HEK293 (cell line): ENCODE measurements at regions not wholly inside any gene's neighbourhood (a gene's known extent, or its start where the extent isn't known, plus 50 kb on each side); places are given as distances from the start of the nearest gene placed in this dataset.

Experiments
- CTCF ChIA-PET: fragments of 350-600 bp; formaldehyde crosslinking; extraction: SDS; loops from one replicate; lab custom pipeline; 2021; ENCODE audit warnings: antibody characterized with exemption; lab: Yijun Ruan, JAX
- POLR2A ChIA-PET: fragments of 300-600 bp; formaldehyde crosslinking; extraction: SDS; loops from one replicate; lab custom pipeline; 2020; ENCODE audit warnings: antibody characterized with exemption, inconsistent platforms; lab: Yijun Ruan, JAX
- H3K27ac ChIP-seq: fragments of 200-500 bp; sonication (Bioruptor generic); 2 replicates; pipeline ENCODE4 v1.5.1; 2014; ENCODE audit warnings: low read depth, low read length, control low read depth, inconsistent platforms; ENCODE audit errors: extremely low read depth
- H3K36me3 ChIP-seq, 2 experiments: fragments of 200-500 bp in 1 of 2; sonication (Bioruptor generic) in 1 of 2; 1 replicate in 1 of 2; 2 replicates in 1 of 2; pipeline ENCODE4 v1.5.1; 2014 to 2017; ENCODE audit warnings: inconsistent platforms in 2 of 2, low read length in 2 of 2; ENCODE audit not compliant: control insufficient read depth in 2 of 2, insufficient read depth in 1 of 2
- H3K4me1 ChIP-seq: fragments of 200-500 bp; sonication (Bioruptor generic); 2 replicates; pipeline ENCODE4 v1.5.1; 2014; ENCODE audit warnings: mild to moderate bottlenecking, low read length, inconsistent platforms; ENCODE audit not compliant: control insufficient read depth, insufficient read depth
- H3K4me3 ChIP-seq: 2 replicates; pipeline ENCODE4 v1.5.1; 2011; ENCODE audit warnings: low read depth, mild to moderate bottlenecking, control low read depth, low read length, moderate library complexity
- H3K9me3 ChIP-seq: fragments of 200-500 bp; sonication (Bioruptor generic); 2 replicates; pipeline ENCODE4 v1.5.1; 2014; ENCODE audit warnings: low read depth, low read length, inconsistent platforms; ENCODE audit not compliant: control insufficient read depth, insufficient read depth
- ATF2 ChIP-seq: fragments of 450-650 bp; formaldehyde crosslinking; IDR thresholded peaks from 2 replicates; pipeline ENCODE4 v1.5.1; 2016; ENCODE audit warnings: missing biosample characterization, missing genetic modification characterization, low read depth
- CTCF ChIP-seq: fragments of 450-650 bp; formaldehyde crosslinking; IDR thresholded peaks from 2 replicates; pipeline ENCODE4 v1.5.1; 2016; ENCODE audit warnings: missing biosample characterization, missing genetic modification characterization
- HOXD13 ChIP-seq: sonication (generic); formaldehyde crosslinking; IDR thresholded peaks from 2 replicates; pipeline ENCODE4 v1.8.0; 2022; ENCODE audit warnings: missing genetic modification reagents, borderline replicate concordance
- KLF10 ChIP-seq: fragments of 450-650 bp; IDR thresholded peaks from 2 replicates; pipeline ENCODE4 v1.5.1; 2018; ENCODE audit warnings: missing biosample characterization, mild to moderate bottlenecking, missing genetic modification characterization
- MYNN ChIP-seq: fragments of 450-650 bp; formaldehyde crosslinking; IDR thresholded peaks from 2 replicates; pipeline ENCODE4 v1.5.1; 2016; ENCODE audit warnings: missing biosample characterization, missing genetic modification characterization, borderline replicate concordance
- PATZ1 ChIP-seq: fragments of 450-650 bp; formaldehyde crosslinking; IDR thresholded peaks from 2 replicates; pipeline ENCODE4 v1.5.1; 2016; ENCODE audit warnings: missing biosample characterization, missing genetic modification characterization
- PRDM10 ChIP-seq: fragments of 450-650 bp; formaldehyde crosslinking; IDR thresholded peaks from 2 replicates; pipeline ENCODE4 v1.5.1; 2016; ENCODE audit warnings: missing biosample characterization, missing genetic modification characterization
- ZNF114 ChIP-seq: fragments of 450-650 bp; formaldehyde crosslinking; IDR thresholded peaks from 2 replicates; pipeline ENCODE4 v1.5.0; 2017; ENCODE audit warnings: missing biosample characterization, missing genetic modification characterization
- ZNF138 ChIP-seq: fragments of 450-650 bp; formaldehyde crosslinking; IDR thresholded peaks from 2 replicates; pipeline ENCODE4 v1.5.1; 2016; ENCODE audit warnings: missing biosample characterization, missing genetic modification characterization, borderline replicate concordance
- ZNF341 ChIP-seq: fragments of 450-650 bp; formaldehyde crosslinking; IDR thresholded peaks from 2 replicates; pipeline ENCODE4; 2016; ENCODE audit warnings: low read depth, missing biosample characterization, missing genetic modification characterization
- ZNF488 ChIP-seq: fragments of 450-650 bp; formaldehyde crosslinking; IDR thresholded peaks from 2 replicates; pipeline ENCODE4 v1.5.1; 2016; ENCODE audit warnings: missing biosample characterization, missing genetic modification characterization
- ZNF530 ChIP-seq: fragments of 450-650 bp; formaldehyde crosslinking; IDR thresholded peaks from 2 replicates; pipeline ENCODE4 v1.5.1; 2016; ENCODE audit warnings: low read depth, missing biosample characterization, missing genetic modification characterization
- ZNF555 ChIP-seq: fragments of 450-650 bp; formaldehyde crosslinking; conservative IDR thresholded peaks from 2 replicates; pipeline ENCODE4 v1.5.1; 2017; ENCODE audit warnings: missing biosample characterization, mild to moderate bottlenecking, missing genetic modification characterization, inconsistent platforms
- ZNF621 ChIP-seq: fragments of 450-650 bp; formaldehyde crosslinking; IDR thresholded peaks from 2 replicates; pipeline ENCODE4 v1.5.1; 2017; ENCODE audit warnings: missing biosample characterization, missing genetic modification characterization
- ZNF670 ChIP-seq: fragments of 450-650 bp; formaldehyde crosslinking; IDR thresholded peaks from 2 replicates; pipeline ENCODE4 v1.5.1; 2016; ENCODE audit warnings: missing biosample characterization, missing genetic modification characterization, low read depth
- ZNF768 ChIP-seq: fragments of 450-650 bp; formaldehyde crosslinking; IDR thresholded peaks from 2 replicates; pipeline ENCODE4 v1.5.1; 2018; ENCODE audit warnings: missing biosample characterization, mild to moderate bottlenecking, missing genetic modification characterization

GRCh38 chr4:28228561-28229491, 1368.2 kb downstream of the STIM2 start:
- CTCF ChIA-PET: no interaction called here
- Histone ChIP-seq H3K9me3 (no peaks in the 10 kb centered on the region), H3K36me3 (no peaks in the 10 kb centered on the region), H3K27ac (no peak overlapping the region), H3K4me3 (no peak overlapping the region), H3K4me1 (no peaks in the 10 kb centered on the region)
- POLR2A ChIA-PET: no interaction called here
- no peak for TF ChIP-seq KLF10
- TF ChIP-seq ZNF621 (tag by site-specific recombination): no peak
- no peak for TF ChIP-seq ZNF488 (tag by site-specific recombination)
- TF ChIP-seq ZNF114 (tag by site-specific recombination): no peak
- TF ChIP-seq ZNF670 (tag by site-specific recombination): no peak
- TF ChIP-seq ATF2 (tag by site-specific recombination): no peak
- TF ChIP-seq CTCF (tag by site-specific recombination): no peak
- TF ChIP-seq ZNF341 (tag by site-specific recombination): no peak
- no peak for TF ChIP-seq ZNF138 (tag by site-specific recombination)
- TF ChIP-seq ZNF530 (tag by site-specific recombination): no peak
- no peak for TF ChIP-seq ZNF555
- no peak for TF ChIP-seq HOXD13
- TF ChIP-seq MYNN (tag by site-specific recombination): no peak

- POLR2A ChIA-PET: no interaction called here
- Histone ChIP-seq H3K36me3 (no peaks in the 10 kb centered on the region), H3K9me3 (no peaks in the 10 kb centered on the region), H3K27ac (no peak overlapping the region), H3K4me3 (no peak overlapping the region), H3K4me1 (no peaks in the 10 kb centered on the region)
- TF ChIP-seq PRDM10 (no peak), ZNF768 (tag by site-specific recombination) (no peak), PATZ1 (tag by site-specific recombination) (no peak)
- CTCF ChIA-PET: no interaction called here
These were observed 1371.7 kb downstream of the STIM2 start for GRCh38 chr4:28232376-28232775.
